Right cardiac atrium (tissue), 5 donors: ENCODE measurements at regions not wholly inside any gene's neighbourhood (a gene's known extent, or its start where the extent isn't known, plus 50 kb on each side); places are given as distances from the start of the nearest gene placed in this dataset.
"Not testable (repeated sequence)": the region's sequence is repeated elsewhere in the genome, so short reads cannot be mapped to it uniquely, and the experiment has no call there.

Experiments used
- ATAC-seq, 2 donors: fragments of 200-7000 bp; cut with Tn5 transposase; one replicate each; pipeline versions ENCODE4 v1.8.0 to v1.9.1; 2020; ENCODE audit warnings: moderate library complexity in 2 of 2, mild to moderate bottlenecking in 1 of 2
- DNase-seq, 3 donors: peaks; one replicate each; pipeline ENCODE4 v3.0.0-alpha.2; 2020
- H3K27ac ChIP-seq: one replicate; pipeline ENCODE4 v1.5.1; 2013; ENCODE audit warnings: mild to moderate bottlenecking, low read length, control low read depth, moderate library complexity
- H3K27me3 ChIP-seq: one replicate; pipeline ENCODE4 v1.6.1; 2013; ENCODE audit not compliant: control insufficient read depth, insufficient read depth
- H3K4me1 ChIP-seq: one replicate; pipeline ENCODE4 v1.6.1; 2013; ENCODE audit warnings: low read length; ENCODE audit not compliant: control insufficient read depth, insufficient read depth
- H3K4me3 ChIP-seq: one replicate; pipeline ENCODE4 v1.5.1; 2013; ENCODE audit warnings: low read length, control low read depth
- H3K9me3 ChIP-seq: one replicate; pipeline ENCODE4 v1.6.1; 2013; ENCODE audit warnings: low read length; ENCODE audit not compliant: control insufficient read depth
- WGBS: extraction: QIAGEN DNeasy Blood & Tissue Kit; methylation state at CpG from one replicate; pipeline ENCODE4 v1.1.7; 2013; 5-methylcytosine and 5-hydroxymethylcytosine counted together
- intact Hi-C, 4 donors: fragments of 100-400 bp; cut with DNase I; formaldehyde crosslinking; loops; one replicate each; pipeline versions ENCODE4 v1.11.0 to v1.14.0; 2022 to 2023
- donor health status: healthy with polysubstance abuse.
- donor health status: DM: no; HTN: yes; CAD: no.
- donor health status: DM: no; HTN: no; CAD: no.
- donor health status: DM: no; HTN: yes; CAD: no; lungs with severe emphysema.
- donor health status: DM: yes; HTN: yes; CAD: no.

GRCh38 chr6:1179571-1180459 lies 132.1 kb upstream of the FOXQ1 start:
- no peak overlapping the region for H3K4me3 ChIP-seq
- H3K27ac ChIP-seq, result no peak overlapping the region
- H3K9me3 ChIP-seq, result no peaks in the 10 kb centered on the region
- no peaks in the 10 kb centered on the region for H3K27me3 ChIP-seq
- H3K4me1 ChIP-seq, result no peaks in the 10 kb centered on the region
- DNase-seq, result no peak
- intact Hi-C loops, result no loop called here
- ATAC-seq, result no peak
- 73% methylated on average over 16 of the region's 16 CpGs for WGBS

GRCh38 chr6:1178590-1178989 lies 133.3 kb upstream of the FOXQ1 start:
- ATAC-seq (no peak), DNase-seq (no peak)
- Histone ChIP-seq H3K4me1 (no peaks in the 10 kb centered on the region), H3K27ac (no peak overlapping the region), H3K27me3 (no peaks in the 10 kb centered on the region), H3K9me3 (no peaks in the 10 kb centered on the region), H3K4me3 (no peak overlapping the region)
- WGBS, result 89% methylated on average over 3 of the region's 3 CpGs
- intact Hi-C loops, result no loop called here

- Histone ChIP-seq H3K9me3 (no peaks in the 10 kb centered on the region), H3K27ac (no peak overlapping the region), H3K4me1 (no peaks in the 10 kb centered on the region), H3K27me3 (no peaks in the 10 kb centered on the region), H3K4me3 (no peak overlapping the region)
- intact Hi-C loops, result no loop called here
- WGBS, result 78% methylated on average over 6 of the region's 6 CpGs
- DNase-seq, result no peak
- ATAC-seq, result no peak
These were observed 135.3 kb upstream of the FOXQ1 start for GRCh38 chr6:1176567-1176966.

- ATAC-seq, result no peak
- intact Hi-C loops, result no loop called here
- Histone ChIP-seq H3K9me3 (no peaks in the 10 kb centered on the region), H3K27ac (no peak overlapping the region), H3K4me1 (no peaks in the 10 kb centered on the region), H3K4me3 (no peak overlapping the region), H3K27me3 (no peaks in the 10 kb centered on the region)
- no peak for DNase-seq
- 78% methylated on average over 4 of the region's 4 CpGs for WGBS
These were observed 136.0 kb upstream of the FOXQ1 start for GRCh38 chr6:1175877-1176276.

GRCh38 chr6:1170794-1171193 lies 141.1 kb upstream of the FOXQ1 start:
- H3K27me3 ChIP-seq, result no peaks in the 10 kb centered on the region
- intact Hi-C loops, result no loop called here
- no peak for DNase-seq

GRCh38 chr6:1164600-1164999 lies 147.3 kb upstream of the FOXQ1 start:
- ATAC-seq (no peak), DNase-seq (no peak)
- Histone ChIP-seq H3K27ac (no peak overlapping the region), H3K27me3 (no peaks in the 10 kb centered on the region), H3K4me1 (no peaks in the 10 kb centered on the region), H3K9me3 (no peaks in the 10 kb centered on the region), H3K4me3 (no peak overlapping the region)
- intact Hi-C loops, result no loop called here
- WGBS, result 66% methylated on average over 5 of the region's 5 CpGs

More at GRCh38 chr6:1170794-1171193, 141.1 kb upstream of the FOXQ1 start:
- Histone ChIP-seq H3K27ac (no peak overlapping the region), H3K4me1 (no peaks in the 10 kb centered on the region), H3K9me3 (no peaks in the 10 kb centered on the region), H3K4me3 (no peak overlapping the region)
- no peak for ATAC-seq
- 38% methylated on average over 8 of the region's 8 CpGs for WGBS

- no peaks in the 10 kb centered on the region for H3K4me1 ChIP-seq
- 73% methylated on average over 5 of the region's 5 CpGs for WGBS
- DNase-seq (no peak), ATAC-seq (no peak)
- no peaks in the 10 kb centered on the region for H3K9me3 ChIP-seq
- no peak overlapping the region for H3K4me3 ChIP-seq
- no peak overlapping the region for H3K27ac ChIP-seq
- intact Hi-C loops, result no loop called here
- no peaks in the 10 kb centered on the region for H3K27me3 ChIP-seq
These were observed 148.4 kb upstream of the FOXQ1 start for GRCh38 chr6:1163501-1163900.

- intact Hi-C loops, result no loop called here
- Histone ChIP-seq H3K4me3 (no peak overlapping the region), H3K27ac (no peak overlapping the region), H3K9me3 (no peaks in the 10 kb centered on the region), H3K27me3 (no peaks in the 10 kb centered on the region), H3K4me1 (no peaks in the 10 kb centered on the region)
- DNase-seq, result no peak
- no peak for ATAC-seq
- WGBS, result 39% methylated on average over 8 of the region's 8 CpGs
These were observed 149.3 kb upstream of the FOXQ1 start for GRCh38 chr6:1162367-1163275.

GRCh38 chr6:1156411-1156810 lies 155.5 kb upstream of the FOXQ1 start:
- H3K4me1 ChIP-seq, H3K9me3 ChIP-seq, DNase-seq, ATAC-seq, H3K27ac ChIP-seq, intact Hi-C loops, H3K27me3 ChIP-seq, H3K4me3 ChIP-seq: not testable (repeated sequence)
- WGBS, result 78% methylated on average over 3 of the region's 3 CpGs

GRCh38 chr6:1153696-1154245 lies 158.1 kb upstream of the FOXQ1 start:
- intact Hi-C loops, result no loop called here
- H3K27me3 ChIP-seq, result no peaks in the 10 kb centered on the region
- no peak overlapping the region for H3K27ac ChIP-seq
- DNase-seq (no peak), ATAC-seq (no peak)
- H3K4me3 ChIP-seq, result no peak overlapping the region
- no peaks in the 10 kb centered on the region for H3K4me1 ChIP-seq
- no peaks in the 10 kb centered on the region for H3K9me3 ChIP-seq

GRCh38 chr6:1146500-1146899 lies 165.4 kb upstream of the FOXQ1 start:
- Histone ChIP-seq H3K4me3 (no peak overlapping the region), H3K27me3 (no peaks in the 10 kb centered on the region), H3K9me3 (no peaks in the 10 kb centered on the region), H3K27ac (no peak overlapping the region), H3K4me1 (no peaks in the 10 kb centered on the region)
- DNase-seq, result no peak
- no peak for ATAC-seq
- intact Hi-C loops, result no loop called here
